ENCODE measurements at regions not wholly inside any gene's neighbourhood (a gene's known extent, or its start where the extent isn't known, plus 50 kb on each side); places are given as distances from the start of the nearest gene placed in this dataset.

DNA sequence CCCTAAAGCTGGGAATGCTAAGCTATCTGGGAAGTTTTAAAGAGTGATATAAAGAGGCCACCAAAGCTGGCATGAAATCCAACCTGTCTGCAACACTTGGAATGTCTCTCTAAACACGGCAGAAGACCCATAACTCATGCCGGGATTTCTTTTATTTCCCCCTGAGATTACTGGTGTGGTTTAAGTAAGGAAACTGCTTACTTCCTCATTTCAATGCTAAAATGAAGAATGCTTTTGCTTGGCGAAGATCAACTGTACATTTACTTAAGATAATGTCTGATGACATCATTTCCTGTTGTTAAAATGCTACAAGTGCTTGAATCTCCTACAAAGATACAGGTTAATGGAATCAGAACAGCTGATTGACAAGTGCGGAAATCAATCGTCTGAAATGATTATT lies 353.8 kb upstream of the SALL3 start:
- DNase-seq (ENCODE audit: low spot score), result no peak

DNA sequence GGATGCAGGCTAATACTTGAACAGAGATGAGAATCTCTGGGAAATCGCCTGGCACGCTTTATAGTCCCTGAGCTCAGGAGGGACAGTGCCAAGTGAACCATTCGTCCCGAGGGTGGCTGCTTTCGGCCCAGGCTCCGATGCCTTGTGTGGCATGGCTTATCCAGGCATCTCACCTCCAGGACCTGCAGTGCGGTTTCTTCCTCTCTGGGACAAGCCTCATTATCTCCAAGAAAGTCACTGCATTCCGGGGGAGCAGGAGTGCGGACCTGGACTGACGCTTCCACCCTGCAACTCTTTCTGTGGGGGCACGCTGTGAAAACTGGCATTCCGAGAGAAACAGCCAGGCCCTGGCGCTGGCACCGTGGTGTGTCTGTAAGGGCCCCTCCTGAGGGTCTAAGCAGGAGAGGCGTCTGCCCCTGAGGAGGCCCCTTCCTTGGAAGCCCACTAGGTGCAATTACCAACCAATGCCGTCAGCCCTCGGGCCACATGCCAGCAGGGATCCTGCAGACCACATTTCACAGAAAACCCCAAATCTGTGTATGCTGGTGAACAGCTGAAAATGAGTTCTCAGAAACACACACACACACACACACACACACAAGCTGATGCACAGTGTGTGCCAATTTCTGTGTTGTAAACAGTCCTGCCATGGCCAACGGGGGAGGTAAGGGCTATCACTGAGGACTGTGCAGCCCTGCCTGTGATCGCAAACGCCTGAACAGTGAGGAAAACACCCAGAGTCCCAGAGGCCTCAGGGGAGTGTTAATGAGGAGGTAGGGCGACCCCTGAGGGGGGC lies 351.9 kb upstream of the SALL3 start:
- no peak for DNase-seq (ENCODE audit: low spot score)

DNA sequence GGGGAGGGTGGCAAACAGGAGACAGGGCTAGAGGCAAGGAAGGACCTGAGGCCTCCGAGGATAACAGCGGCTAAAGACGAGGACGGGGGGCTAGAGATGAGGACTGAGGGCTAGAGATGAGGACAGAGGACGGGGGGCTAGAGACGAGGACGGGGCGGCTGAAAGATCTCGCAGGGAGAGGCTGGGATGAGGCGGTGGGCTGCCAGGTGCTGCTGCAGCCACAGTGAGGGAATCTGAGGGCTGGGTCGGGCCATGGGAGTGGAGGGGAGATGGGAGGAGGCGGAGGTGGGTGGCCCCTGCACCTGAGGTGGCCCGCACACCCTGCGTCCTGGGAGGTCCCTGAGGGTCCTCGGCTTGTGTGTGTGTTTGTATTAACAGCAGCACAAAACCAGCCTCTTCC lies 350.2 kb upstream of the SALL3 start:
- DNase-seq (ENCODE audit: low spot score), result no peak

DNA sequence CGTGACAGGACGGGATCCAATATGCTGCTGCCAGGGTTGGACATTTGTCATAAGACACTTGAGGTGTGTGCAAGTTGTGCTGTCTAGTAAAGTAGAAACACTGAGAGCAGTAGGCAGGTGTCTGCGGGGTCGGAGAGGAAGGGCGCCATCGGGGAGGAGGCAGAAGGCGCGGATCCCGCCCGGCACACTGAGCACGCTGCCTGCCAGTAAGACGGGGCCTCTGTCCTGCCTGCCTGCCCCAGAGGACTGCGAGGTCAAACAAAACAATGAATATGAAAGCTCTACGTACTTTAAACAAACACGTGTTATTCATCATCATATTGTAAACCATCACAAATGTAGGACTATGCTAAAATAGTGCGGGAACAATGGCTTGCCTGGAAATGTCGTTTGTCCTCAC lies 349.3 kb upstream of the SALL3 start:
- no peak for DNase-seq (ENCODE audit: low spot score)

DNA sequence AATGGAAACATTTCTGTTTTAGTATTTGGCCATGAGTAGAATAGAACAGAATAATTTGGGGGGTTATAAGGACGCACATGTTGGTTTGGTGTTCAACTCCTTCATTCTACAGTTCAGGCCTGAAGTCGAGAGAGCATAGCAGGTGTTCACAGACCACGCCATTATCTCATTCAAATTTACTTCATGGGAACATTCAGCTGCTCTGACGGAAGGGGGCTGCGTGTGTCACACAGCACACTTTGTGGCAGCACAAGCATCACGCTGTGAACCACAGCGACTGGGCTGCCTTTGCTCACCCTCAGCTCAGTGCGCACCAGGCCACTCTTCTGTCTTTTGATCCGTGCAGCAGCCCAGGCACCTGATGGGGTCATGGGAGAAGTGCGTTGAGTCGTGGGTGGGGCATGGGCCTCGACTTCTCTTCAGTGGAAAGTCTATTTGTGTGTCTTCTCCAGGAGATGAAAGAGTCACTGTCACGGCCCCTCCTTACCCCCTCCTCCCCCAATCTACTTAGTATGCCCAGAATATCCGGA lies 348.6 kb upstream of the SALL3 start:
- no peak for DNase-seq (ENCODE audit: low spot score)

DNA sequence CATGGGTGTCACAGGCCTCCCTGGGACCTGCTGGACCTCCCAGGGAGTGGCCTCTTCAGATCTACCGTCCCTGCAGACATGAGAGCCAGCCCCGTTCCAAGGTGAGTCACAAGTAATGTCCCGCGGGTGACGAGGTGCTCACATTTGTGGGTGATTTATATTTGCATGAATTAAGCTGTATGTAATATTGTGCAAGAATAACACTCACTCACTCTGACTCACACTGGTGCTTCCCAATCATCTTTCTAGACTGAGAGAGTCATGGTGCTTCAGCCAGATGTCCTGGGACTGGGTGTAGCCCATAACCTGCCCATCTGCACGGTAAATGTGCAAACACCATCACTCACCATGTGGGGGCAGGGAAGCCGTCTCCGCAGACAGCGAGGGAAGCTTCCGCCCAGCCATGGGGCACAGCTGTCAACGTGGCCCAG lies 347.5 kb upstream of the SALL3 start:
- no peak for DNase-seq (ENCODE audit: low spot score)

DNA sequence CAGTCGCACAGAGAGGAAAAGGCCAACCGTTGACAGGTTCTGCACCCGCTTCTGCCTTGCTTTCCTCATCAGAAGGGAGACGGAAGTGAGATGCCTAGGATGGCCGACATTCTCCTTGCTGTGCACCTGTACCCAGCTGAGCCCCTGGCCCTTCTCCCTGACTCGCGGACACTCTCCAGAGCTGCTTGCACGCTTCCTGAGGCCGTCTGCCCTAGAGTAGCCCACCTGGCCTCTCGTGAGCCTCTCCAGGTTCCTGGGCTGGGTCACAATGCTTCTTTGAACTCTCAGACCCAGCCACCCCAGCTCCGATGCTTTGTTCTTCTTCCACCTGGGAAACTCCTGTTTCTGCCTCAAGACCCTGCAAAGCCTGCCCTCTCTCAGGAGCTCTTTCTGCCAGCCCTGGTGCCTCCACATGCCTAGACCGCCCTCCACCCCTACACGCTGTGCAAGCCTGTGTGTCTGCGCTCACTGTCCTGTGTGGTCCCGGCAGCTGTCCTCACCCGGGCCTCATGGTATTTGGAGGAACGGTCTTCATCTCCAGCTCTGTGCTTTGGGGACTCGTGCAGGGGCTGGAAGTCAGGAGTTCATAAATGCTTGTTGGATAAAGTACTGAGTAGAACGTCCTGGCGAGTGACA lies 345.4 kb upstream of the SALL3 start:
- no peak for DNase-seq (ENCODE audit: low spot score)

DNA sequence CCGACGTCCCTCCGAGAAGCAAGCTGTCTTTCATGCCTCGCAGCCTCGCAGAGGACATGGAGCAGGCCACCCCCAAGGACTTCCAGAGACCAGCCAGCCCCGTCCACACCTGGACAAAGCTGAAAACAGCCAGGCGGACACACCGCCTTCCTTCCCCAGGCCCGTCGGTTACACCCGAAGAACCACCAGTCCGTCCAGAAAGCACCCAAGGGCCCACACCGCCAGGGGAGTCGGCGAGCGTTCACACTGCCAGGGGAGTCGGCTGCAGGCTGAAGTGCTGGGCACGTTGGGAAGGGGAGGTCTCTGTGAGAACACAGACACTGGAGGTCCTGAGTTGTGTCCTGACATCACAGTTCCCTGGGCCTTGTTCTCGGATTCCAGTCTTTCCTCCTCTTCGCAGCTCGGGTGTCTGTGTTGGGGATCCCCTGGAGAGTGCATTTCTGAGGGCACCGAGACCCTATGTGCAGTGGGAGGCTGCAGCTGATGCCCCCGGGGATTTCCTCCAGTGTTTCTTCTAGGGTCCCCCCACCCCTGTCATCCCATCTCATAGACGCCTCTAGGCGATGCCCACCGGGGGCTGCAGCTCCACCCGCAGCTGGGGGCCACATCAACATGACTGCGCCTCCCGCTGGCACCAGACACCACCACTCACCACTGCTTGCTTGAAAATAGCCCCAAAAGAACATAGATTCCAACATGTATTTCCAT lies 344.4 kb upstream of the SALL3 start:
- DNase-seq (ENCODE audit: low spot score), result no peak

DNA sequence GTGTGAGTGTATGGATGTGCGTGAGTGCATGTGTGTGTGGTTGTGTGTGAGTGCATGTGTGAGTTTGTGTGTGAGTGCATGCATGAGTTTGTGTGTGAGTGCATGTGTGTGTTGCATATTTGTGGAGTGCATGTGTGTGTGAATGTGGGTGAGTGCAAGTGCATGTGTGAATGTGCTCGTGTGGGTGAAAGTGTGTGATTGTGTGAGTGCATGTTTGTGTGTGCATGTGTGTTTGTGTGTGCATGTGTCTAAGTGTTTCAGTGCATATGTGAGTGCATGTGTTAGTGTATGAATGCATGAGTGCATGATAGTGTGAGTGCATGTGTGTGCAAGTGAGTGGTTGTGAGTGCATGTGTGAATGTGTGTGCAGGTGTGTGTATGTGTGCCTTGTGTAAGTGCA lies 343.4 kb upstream of the SALL3 start:
- DNase-seq (ENCODE audit: low spot score), result no peak

DNA sequence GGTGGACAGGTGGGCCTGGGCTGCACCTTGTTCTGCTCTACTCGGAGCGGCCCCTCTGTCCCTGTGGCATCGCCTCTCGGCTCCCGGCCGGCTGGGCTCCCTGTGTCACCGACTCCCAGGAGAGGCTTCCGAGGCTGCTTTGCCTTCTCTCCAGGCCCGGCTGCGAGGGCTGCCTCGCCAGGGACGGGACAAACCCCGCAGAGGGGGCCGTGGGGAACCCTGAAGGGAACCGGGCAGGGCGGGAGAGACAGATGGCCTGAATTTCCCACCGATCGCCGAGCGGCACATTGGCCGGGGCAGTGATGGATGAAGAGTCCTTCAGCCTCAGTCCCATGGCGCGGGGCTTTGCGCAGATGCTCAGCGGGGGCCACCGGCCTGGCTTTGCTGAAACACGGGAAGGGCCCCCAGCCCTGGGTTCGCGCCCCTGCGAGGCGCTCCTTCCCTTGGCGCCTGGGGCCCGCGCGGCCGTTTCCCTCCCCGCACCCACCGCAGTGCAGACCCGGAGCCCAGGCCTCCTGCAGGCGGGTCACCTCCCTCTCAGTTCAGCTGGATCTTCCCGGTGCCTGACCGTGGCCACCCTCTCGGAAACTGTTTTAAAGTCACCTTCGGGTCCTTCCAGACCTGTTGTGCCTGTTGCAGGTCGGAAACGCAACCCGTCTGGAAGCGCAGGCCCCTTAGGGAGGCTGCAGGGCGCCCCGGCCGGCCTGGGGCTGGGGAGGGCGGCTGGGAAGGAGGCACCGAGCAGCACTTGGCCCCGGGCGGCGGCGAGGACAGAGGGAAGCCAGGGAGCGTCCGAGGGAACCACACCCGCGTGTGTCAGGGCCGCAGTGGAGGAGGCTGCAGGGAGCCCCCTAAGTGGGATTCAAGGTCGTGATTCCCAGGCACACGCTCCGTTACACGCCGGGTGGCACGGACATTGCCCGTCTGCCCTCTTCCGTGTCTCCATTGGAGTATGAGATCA lies 341.9 kb upstream of the SALL3 start:
- no peak for DNase-seq (ENCODE audit: low spot score)

DNA sequence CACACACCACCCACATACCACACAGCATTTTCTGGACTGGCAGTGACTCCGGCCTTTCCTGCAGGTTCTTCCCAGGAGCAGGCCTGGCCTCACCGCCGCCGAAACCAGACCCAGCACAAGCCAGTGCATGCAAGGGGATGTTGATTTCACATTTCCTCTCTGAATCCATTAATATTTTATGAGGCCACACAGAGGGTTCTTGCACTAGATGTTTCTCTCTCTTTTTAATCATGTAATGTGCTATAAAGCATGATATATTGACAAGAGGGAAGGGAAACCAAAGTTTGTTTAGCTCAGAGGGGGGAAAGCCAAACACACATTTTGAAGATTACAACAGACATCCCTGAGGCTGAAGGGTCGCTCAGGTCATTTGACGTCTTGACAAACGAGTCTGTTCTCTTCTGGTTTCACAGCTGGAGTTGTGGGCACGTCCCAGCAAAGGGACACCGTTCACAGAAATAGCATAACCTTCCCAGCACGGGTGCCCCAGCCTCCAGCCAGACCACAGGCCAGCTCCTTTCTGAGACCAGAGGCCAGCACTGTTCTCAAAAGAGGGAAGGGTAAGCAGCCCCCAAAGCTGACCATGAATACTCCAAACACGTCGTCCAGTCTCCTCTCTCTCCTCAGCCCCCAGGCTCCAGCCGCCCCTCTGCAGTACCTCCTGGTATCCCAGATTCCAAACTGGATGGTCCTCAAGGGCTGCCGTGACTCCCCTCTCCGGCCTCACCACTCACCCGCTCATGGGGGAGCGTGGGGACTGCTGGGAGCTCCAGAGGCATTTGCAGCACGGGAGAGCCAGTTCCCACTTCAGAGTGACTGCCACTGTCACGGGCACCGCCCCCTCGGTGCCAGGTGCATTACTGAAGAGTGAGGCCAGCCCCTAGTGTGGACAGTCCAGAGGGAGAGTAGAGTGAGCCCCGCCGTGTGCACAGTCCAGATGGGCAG lies 340.3 kb upstream of the SALL3 start:
- DNase-seq (ENCODE audit: low spot score), result no peak

DNA sequence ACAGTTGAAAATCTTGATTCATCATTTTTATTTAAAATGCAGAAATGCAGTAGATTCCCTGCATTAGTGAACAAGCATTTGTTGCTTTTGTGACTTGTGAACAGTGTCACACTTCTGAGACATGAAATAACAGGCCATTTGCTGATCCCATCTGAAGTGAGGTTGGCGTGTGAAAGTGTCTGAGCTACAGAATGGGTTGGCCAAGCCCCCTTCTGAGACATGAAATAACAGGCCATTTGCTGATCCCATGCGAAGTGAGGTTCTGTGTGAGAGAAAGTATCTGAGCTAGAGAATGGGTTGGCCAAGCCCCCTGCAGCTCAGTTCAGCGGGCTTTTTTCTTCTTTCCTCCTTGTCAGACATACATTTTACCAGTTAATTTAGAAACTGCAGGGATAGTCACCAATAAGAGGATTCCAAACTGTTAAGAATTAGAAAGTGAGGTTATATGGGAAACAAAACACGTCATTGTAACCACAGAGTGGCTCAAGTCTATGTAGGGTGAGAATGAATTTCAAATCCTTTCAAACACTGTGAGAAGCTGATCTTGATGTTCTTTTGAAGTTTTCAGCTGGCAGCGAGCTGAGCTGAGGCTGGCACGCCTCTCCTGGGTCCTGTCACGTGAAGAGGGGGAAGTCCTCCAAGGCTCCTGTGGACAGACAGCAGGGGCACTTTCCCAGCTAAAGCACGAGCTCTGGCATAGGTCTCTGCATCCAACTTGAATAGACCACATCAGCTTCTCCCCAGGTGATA lies 339.2 kb upstream of the SALL3 start:
- no peak for DNase-seq (ENCODE audit: low spot score)

DNA sequence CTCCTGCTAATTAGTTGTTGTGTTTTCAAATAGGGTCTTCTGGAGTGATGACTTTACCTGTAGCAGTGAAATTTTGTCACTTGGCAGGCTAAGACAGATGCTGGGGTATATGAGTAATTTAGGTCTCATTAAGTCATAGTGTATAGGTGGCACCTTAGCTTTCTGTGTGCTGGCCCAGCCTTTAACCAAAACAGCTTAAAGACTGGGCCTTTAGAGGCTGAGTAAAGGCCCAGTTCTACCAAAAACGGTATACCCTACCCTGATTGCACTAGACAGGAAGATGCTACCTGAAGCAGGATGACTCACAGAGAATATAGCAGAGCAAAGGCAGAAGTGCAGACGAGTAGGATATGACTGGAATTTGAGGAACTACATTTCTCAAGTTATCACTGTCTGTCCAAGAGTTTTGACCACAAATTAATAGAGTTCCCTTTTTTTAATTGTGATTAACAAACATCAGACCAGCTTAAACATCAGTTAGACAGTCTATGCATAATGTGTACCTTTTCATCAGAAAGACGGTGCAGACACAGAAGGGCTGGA lies 337.9 kb upstream of the SALL3 start:
- DNase-seq (ENCODE audit: low spot score), result no peak

DNA sequence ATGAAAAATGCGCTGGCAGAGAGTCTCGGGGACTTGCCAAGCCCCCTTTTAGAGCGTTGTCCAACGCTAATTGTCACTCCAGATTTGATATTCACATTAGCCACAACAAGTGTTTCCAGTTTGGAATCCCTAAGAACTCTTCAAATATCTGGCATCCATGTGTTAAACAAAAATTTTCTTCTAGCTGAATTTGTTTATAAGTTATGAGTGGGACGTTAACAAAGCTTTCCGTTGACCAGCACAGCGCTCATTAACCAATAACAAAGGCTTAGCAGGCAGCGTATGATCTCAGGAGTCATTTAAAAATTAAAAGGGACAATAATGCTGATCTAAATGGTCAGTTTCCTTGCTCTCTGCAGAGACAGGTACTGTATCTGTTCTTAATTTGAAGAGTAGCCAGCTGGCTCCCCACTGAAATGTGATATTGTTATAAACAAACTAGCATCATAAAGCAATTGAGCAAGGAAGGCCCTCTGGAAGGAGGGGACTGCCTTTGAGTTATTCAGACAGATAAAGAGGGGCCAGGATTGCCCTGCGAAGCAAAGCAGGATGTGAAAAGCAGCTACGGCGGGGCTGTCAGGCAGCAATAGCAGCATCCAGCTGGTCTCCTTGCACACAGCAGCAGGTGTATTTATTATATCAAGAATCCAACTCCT lies 337.2 kb upstream of the SALL3 start:
- no peak for DNase-seq (ENCODE audit: low spot score)

DNA sequence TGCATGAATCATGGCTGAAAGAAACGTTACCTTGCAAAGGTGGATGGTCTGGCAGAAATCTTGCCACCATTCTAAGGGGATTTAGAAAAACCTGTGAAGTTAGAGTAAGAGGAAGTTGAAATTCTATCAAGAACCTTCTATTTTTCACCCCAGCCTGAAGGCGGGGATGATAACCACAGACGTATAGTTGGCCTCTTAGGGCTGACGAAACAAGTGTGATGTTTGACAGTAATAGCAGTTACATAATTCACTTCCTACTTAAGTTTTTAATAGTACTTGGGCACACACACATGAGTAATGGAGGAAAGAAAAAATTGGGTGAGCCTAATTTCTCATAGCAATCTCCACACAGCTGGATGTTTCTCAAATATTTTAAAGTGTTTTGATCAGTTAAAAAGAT lies 336.6 kb upstream of the SALL3 start:
- DNase-seq (ENCODE audit: low spot score), result no peak

DNA sequence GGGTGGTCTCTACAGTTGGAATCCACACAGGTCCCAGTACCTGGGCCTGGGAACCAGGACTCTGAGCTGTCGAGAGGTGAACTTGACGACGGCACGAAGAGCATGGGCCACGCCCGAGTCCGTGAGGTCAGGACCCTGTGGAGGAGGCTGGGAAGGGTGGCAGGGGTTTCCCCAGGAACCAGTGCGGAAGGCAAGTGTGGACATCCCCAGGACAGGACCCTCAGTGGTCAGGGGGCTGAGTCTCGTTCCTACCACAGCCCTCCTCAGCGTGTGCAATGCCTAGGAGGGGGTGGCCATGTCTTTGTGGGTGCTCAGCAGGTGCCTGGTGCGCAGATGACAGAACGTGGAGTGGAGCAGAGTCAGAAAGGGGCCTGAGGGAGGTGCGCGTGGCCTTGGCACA lies 335.6 kb upstream of the SALL3 start:
- no peak for DNase-seq (ENCODE audit: low spot score)

DNA sequence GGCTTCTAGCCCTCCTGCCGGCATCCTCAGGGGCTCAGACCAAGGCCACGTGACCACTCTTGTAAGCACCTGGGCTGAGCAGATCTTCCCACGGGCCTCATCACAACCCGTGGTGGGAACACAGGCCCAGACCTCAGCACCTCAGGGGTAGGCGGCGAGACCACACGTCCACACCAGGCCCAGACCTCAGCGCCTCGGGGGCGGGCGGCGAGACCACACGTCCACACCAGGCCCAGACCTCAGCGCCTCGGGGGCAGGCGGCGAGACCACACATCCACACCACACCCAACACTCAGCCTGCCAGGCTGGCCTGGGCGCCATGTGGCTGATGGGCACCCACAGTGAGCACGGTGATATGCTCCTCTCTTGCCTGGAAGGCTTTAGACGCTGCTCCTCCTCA lies 334.4 kb upstream of the SALL3 start:
- DNase-seq (ENCODE audit: low spot score), result no peak

DNA sequence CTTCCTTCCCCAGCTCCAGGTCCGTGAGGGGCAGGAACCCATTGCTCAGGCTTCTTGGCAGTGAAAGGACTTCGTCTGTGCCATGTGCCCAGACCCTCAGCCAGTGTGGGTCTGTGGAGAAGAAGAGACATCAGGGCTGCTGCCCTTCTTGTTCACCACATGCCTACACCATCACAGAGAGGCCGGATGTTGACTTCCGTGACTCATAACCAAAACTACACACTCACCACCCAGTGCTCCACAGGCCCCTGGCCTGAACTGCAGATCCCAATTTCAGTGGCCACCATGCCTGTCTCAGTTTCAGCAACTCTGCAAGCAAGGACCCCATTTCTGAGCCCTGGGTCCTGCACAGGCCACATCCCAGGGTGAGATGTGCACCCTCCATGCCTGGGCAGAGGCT lies 332.6 kb upstream of the SALL3 start:
- DNase-seq (ENCODE audit: low spot score), result no peak

DNA sequence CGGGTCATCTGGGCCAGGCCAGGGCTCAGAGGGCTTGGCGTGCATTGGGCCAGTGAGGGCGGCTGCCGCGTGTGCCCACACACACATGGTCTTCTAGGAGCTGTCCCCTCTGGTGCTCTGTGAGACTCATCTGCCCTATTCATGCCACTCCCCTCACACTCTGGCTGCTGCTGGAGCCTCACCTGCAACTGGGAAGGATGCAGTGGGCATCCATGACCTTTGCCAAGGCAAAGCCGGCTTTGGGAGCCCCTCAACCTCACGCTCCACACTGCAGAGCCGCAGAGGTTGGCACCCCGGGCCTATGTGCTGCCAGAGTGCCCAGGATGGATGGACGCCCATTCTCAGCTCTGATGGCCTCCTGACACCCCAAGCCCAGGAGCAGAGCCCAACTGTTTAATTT lies 330.2 kb upstream of the SALL3 start:
- no peak for DNase-seq (ENCODE audit: low spot score)

Measured in germinal center (tissue), 1 donor.